GM12892 (cell line): ENCODE measurements at regions not wholly inside any gene's neighbourhood (a gene's known extent, or its start where the extent isn't known, plus 50 kb on each side); places are given as distances from the start of the nearest gene placed in this dataset.

Experiments used
- POLR2A ChIP-seq: IDR thresholded peaks from 2 replicates; pipeline ENCODE4 v1.6.1; 2011; ENCODE audit warnings: low read depth, low read length, control low read depth
- POLR2AphosphoS5 ChIP-seq: IDR thresholded peaks from 2 replicates; pipeline ENCODE4 v1.6.1; 2011; ENCODE audit warnings: low read depth, low read length, control low read depth

- TF ChIP-seq POLR2A (no peak), POLR2AphosphoS5 (no peak)
Measured at GRCh38 chr20:24802286-24802820, 146.7 kb upstream of the CST7 start.
